Osteocyte (in vitro differentiated cells): ENCODE measurements at regions not wholly inside any gene's neighbourhood (a gene's known extent, or its start where the extent isn't known, plus 50 kb on each side); places are given as distances from the start of the nearest gene placed in this dataset.

Source experiments
- DNase-seq: peaks from one replicate; pipeline ENCODE4 v3.0.0; 2021; ENCODE audit warnings: mixed read lengths; ENCODE audit not compliant: unreplicated experiment; ENCODE audit errors: extremely low spot score
- H3K27ac Mint-ChIP-seq: one replicate; pipeline ENCODE4 v1.8.0; 2021; ENCODE audit warnings: mild to moderate bottlenecking, mixed read lengths; ENCODE audit not compliant: unreplicated experiment
- H3K27me3 Mint-ChIP-seq: one replicate; pipeline ENCODE4 v1.8.0; 2021; ENCODE audit warnings: mixed read lengths; ENCODE audit not compliant: unreplicated experiment
- H3K36me3 Mint-ChIP-seq: one replicate; pipeline ENCODE4 v1.8.0; 2021; ENCODE audit warnings: mixed read lengths; ENCODE audit not compliant: unreplicated experiment
- H3K4me1 Mint-ChIP-seq: one replicate; pipeline ENCODE4 v1.8.0; 2021; ENCODE audit warnings: mixed read lengths; ENCODE audit not compliant: unreplicated experiment
- H3K4me3 Mint-ChIP-seq: one replicate; pipeline ENCODE4 v1.8.0; 2021; ENCODE audit warnings: mild to moderate bottlenecking, moderate library complexity, mixed read lengths; ENCODE audit not compliant: unreplicated experiment
- H3K9me3 Mint-ChIP-seq: one replicate; pipeline ENCODE4 v1.8.0; 2021; ENCODE audit warnings: mixed read lengths; ENCODE audit not compliant: unreplicated experiment
- TF ChIP-seq, protein P1 (sequence below): fragments of 200-600 bp; sonication (generic); IDR thresholded peaks from 2 replicates; pipeline ENCODE4 v1.5.0; 2021; ENCODE audit warnings: antibody characterized with exemption, mild to moderate bottlenecking, moderate library complexity

DNA sequence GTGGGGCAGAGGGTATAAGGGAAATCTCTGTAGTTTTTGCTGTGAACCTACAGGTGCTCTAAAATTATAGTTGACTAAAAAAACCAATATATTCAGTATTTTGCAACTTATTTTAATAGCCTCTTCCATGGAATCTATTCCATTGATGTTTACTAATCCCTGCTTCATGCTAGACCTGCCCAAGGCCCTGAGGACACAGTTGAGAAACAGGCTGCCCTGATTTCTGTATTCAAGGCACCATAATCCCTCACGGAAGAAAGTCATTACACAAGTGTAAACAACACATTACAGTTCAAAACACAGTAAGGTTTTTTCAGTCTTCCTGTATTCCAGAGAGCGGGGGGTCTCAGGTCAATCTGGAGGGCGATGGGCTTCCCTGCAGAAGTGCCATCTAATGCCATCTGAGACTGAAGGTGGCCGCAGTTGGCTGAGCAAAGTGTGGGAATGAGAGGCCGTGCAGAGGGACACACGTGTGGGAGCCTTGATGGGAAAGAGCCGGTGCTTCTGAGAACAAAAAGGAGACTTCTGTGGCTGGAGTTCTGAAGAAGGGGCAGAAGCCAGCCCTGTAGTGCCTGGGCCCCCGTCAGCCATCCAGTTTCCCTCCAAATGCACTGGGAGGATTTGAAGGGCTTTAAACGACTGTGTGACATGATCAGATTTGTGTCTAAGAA is 146.9 kb downstream of the PTPN20 start:
- Mint-ChIP-seq H3K27me3 (peaks cover 10% of the 10 kb centered on the region), H3K4me3 (no peak overlapping the region), H3K4me1 (no peaks in the 10 kb centered on the region), H3K36me3 (no peaks in the 10 kb centered on the region), H3K9me3 (no peaks in the 10 kb centered on the region), H3K27ac (no peak overlapping the region)
- DNase-seq: peak; percentile 32
- TF ChIP-seq, protein P1, sequence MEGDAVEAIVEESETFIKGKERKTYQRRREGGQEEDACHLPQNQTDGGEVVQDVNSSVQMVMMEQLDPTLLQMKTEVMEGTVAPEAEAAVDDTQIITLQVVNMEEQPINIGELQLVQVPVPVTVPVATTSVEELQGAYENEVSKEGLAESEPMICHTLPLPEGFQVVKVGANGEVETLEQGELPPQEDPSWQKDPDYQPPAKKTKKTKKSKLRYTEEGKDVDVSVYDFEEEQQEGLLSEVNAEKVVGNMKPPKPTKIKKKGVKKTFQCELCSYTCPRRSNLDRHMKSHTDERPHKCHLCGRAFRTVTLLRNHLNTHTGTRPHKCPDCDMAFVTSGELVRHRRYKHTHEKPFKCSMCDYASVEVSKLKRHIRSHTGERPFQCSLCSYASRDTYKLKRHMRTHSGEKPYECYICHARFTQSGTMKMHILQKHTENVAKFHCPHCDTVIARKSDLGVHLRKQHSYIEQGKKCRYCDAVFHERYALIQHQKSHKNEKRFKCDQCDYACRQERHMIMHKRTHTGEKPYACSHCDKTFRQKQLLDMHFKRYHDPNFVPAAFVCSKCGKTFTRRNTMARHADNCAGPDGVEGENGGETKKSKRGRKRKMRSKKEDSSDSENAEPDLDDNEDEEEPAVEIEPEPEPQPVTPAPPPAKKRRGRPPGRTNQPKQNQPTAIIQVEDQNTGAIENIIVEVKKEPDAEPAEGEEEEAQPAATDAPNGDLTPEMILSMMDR: no peak

DNA sequence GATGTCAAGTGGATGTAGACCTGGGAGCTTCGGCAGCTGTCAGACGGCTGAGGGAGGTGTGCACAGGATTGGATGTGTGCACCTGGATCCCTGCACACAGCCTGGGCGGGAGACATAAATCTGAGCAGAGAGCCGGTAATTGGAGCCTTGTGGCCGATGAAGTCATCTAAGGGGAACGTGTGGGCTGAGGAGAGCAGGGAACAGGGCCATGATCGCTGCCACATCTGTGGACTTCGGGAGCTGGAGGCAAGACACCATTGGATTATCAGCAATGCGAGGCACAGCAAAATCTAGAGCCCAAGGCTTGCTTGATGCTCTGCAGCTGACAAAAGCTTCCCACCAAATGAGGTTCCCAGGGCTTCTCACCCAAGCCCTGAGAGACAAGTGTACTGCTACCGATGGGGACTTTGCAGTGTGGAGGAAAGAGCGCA is 147.7 kb downstream of the PTPN20 start:
- TF ChIP-seq, protein P1: no peak
- no peak overlapping the region for H3K27ac Mint-ChIP-seq
- no peaks in the 10 kb centered on the region for H3K9me3 Mint-ChIP-seq
- DNase-seq: peak; percentile 53
- peaks cover 10% of the 10 kb centered on the region for H3K27me3 Mint-ChIP-seq
- H3K4me1 Mint-ChIP-seq: no peaks in the 10 kb centered on the region
- H3K4me3 Mint-ChIP-seq: no peak overlapping the region
- no peaks in the 10 kb centered on the region for H3K36me3 Mint-ChIP-seq

DNA sequence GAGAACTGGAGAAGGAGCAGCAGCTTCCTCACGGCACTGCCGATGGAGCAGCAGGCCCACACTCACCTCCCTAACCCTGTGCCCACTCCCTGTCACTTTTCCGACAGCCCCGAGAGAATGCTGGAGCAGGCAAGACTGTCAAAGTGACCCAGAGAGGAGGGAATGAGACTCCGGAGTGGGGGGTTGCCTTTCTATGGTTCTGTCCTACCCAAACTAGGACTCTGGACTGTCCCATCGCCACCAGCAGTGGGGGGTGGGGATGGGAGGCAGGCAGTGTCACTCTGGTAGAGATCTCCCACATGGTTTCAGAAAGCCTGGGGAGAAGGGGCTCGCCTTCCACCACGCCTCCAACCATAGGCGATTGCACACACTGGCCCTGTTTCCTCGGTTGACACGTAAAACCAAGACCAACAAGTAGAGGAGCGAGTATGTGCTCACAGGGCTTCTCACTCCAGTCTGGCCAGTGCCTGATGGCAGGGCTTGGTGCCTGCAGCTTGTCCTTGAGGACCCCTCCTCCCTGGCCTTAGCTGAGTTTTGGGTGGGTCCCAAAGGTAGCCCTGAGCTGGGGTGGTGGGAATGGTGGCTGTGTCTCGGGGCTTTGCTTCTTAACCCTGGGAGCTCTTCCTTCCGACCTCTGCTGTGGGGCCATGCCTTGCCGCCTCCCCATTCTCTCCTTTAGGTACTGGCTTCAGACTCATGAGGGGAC is 148.5 kb downstream of the PTPN20 start:
- Mint-ChIP-seq H3K36me3 (no peaks in the 10 kb centered on the region), H3K4me3 (no peak overlapping the region), H3K9me3 (no peaks in the 10 kb centered on the region), H3K27ac (no peak overlapping the region), H3K27me3 (peaks cover 10% of the 10 kb centered on the region), H3K4me1 (no peaks in the 10 kb centered on the region)
- TF ChIP-seq, protein P1: no peak
- peak; percentile 71 for DNase-seq

DNA sequence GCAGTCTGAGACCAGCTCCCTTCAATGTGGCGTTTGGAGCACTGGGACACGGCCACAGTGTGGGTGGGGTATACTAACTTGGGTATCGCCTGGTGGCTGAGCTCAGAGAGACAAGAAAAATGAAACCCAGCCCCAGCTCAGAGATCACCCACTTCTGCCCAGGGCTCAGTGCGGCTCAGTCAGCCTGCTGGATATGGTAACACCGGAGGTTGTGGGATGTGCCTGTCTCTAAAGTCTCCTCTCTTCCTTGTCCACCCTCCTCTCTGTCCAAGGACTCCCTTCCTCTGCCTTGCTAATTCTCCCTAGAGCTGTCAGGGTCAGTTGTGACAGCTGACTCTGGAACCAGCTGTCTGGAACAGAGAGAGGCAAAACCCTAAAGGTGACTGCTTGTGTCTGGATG is 149.1 kb downstream of the PTPN20 start:
- no peaks in the 10 kb centered on the region for H3K9me3 Mint-ChIP-seq
- no peaks in the 10 kb centered on the region for H3K4me1 Mint-ChIP-seq
- no peak overlapping the region for H3K27ac Mint-ChIP-seq
- peaks cover 10% of the 10 kb centered on the region for H3K27me3 Mint-ChIP-seq
- peak; percentile 70 for DNase-seq
- no peaks in the 10 kb centered on the region for H3K36me3 Mint-ChIP-seq
- TF ChIP-seq, protein P1: no peak
- no peak overlapping the region for H3K4me3 Mint-ChIP-seq

DNA sequence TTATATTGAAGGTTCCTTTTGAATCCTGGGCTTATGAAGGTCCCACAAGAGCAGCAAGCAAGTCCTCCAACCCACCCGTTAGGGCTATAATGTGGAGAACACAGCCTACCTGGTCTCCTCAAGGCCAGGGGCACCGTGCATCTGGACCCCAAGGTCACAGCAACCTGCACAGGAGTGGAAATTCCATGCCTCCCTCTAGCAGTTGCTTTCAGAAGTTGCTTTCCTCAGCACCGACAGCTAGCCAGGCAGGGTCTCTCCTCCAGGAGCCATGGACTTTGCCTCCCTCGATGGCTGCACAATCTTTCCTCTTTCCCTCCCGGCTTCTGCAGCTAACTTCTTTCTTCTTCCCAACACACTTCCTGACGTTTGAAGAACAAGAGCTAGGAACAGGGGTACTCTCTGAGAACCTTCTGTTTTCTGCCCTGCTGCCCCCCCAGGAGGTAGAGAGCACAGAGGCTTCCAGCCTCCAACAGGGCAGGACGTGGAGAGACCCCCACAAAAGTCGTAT is 149.8 kb downstream of the PTPN20 start:
- Mint-ChIP-seq H3K27me3 (peaks cover 13% of the 10 kb centered on the region), H3K36me3 (no peaks in the 10 kb centered on the region), H3K4me1 (no peaks in the 10 kb centered on the region), H3K9me3 (no peaks in the 10 kb centered on the region), H3K4me3 (no peak overlapping the region), H3K27ac (no peak overlapping the region)
- peak; percentile 64 for DNase-seq
- TF ChIP-seq, protein P1: no peak
